Spleen (tissue), 11 donors: ENCODE measurements at regions not wholly inside any gene's neighbourhood (a gene's known extent, or its start where the extent isn't known, plus 50 kb on each side); places are given as distances from the start of the nearest gene placed in this dataset.

Source experiments
- DNase-seq: peaks from one replicate; pipeline ENCODE4 v3.0.0-alpha.2; 2020
- H3K27ac ChIP-seq, 8 donors: fragments of 200-600 bp; sonication (generic) in 7 of 8; 1 replicate in 4 of 8; 2 replicates in 4 of 8; pipeline versions ENCODE4 v1.5.0 to v1.8.0; 2016 to 2021; ENCODE audit warnings: inconsistent platforms in 4 of 8, mild to moderate bottlenecking in 4 of 8, moderate library complexity in 1 of 8
- H3K27me3 ChIP-seq, 7 donors: fragments of 200-600 bp; sonication (generic) in 6 of 7; replicated peaks in 1 of 7; 1 replicate in 4 of 7; 2 replicates in 3 of 7; pipeline versions ENCODE4 v1.5.0 to v1.8.0; 2016 to 2021; ENCODE audit warnings: inconsistent platforms in 3 of 7, mild to moderate bottlenecking in 1 of 7
- H3K36me3 ChIP-seq, 6 donors: fragments of 200-600 bp; sonication (generic) in 5 of 6; 1 replicate in 4 of 6; 2 replicates in 2 of 6; pipeline versions ENCODE4 v1.5.0 to v1.8.0; 2016 to 2021; ENCODE audit warnings: inconsistent platforms in 2 of 6
- H3K4me1 ChIP-seq, 6 donors: fragments of 200-600 bp; sonication (generic) in 5 of 6; 1 replicate in 3 of 6; 2 replicates in 3 of 6; pipeline versions ENCODE4 v1.5.0 to v1.8.0; 2016 to 2021; ENCODE audit warnings: inconsistent platforms in 3 of 6
- H3K4me3 ChIP-seq, 8 donors: fragments of 200-600 bp; sonication (generic) in 7 of 8; 1 replicate in 4 of 8; 2 replicates in 4 of 8; pipeline versions ENCODE4 v1.5.0 to v1.8.0; 2016 to 2021; ENCODE audit warnings: inconsistent platforms in 4 of 8, mild to moderate bottlenecking in 4 of 8, moderate library complexity in 2 of 8
- H3K9me3 ChIP-seq, 8 donors: fragments of 200-600 bp; sonication (generic) in 7 of 8; 1 replicate in 4 of 8; 2 replicates in 4 of 8; pipeline versions ENCODE4 v1.5.0 to v1.8.0; 2016 to 2021; ENCODE audit warnings: inconsistent platforms in 4 of 8
- CTCF ChIP-seq, 11 experiments: fragments of 200-600 bp in 7 of 11; fragments of 450-650 bp in 4 of 11; sonication (generic) in 4 of 11; IDR thresholded peaks in 8 of 11; conservative IDR thresholded peaks in 3 of 11; 1 replicate in 7 of 11; 2 replicates in 4 of 11; pipeline versions ENCODE4 v1.4.0 to v1.8.0; 2016 to 2021; ENCODE audit warnings: antibody characterized with exemption in 11 of 11, inconsistent platforms in 4 of 11, mild to moderate bottlenecking in 1 of 11
- POLR2A ChIP-seq, 3 donors: fragments of 450-650 bp; IDR thresholded peaks; one replicate each; pipeline ENCODE4 v1.5.1; 2017; ENCODE audit warnings: antibody characterized with exemption in 3 of 3, mild to moderate bottlenecking in 1 of 3
- POLR2AphosphoS5 ChIP-seq, 3 donors: sonication (generic); formaldehyde crosslinking; IDR thresholded peaks; one replicate each; pipeline ENCODE4 v1.5.1; 2017; ENCODE audit warnings: antibody characterized with exemption in 3 of 3
- WGBS, 5 donors: extraction: QIAGEN DNeasy Blood & Tissue Kit in 3 of 5; methylation state at CpG; one replicate each; pipeline versions ENCODE4 v1.1.5 to v1.1.7; 2013 to 2018; 5-methylcytosine and 5-hydroxymethylcytosine counted together
- intact Hi-C: fragments of 100-400 bp; cut with DNase I; formaldehyde crosslinking; loops from one replicate; pipeline ENCODE4 v1.15.0; 2023; ENCODE audit warnings: low total_unique reads
- donor health status: healthy with polysubstance abuse.
- donor health status: DM: no; HTN: no; CAD: no; lungs with moderate emphysema.
- donor health status: DM: no; HTN: no; CAD: no.
- donor health status: Bipolar disorder and iron deficiency.
- donor health status: healthy.
- donor health status: DM: no; HTN: no; CAD: no.
- donor health status: DM: yes; HTN: yes; CAD: no.

- Histone ChIP-seq H3K27me3 (no peaks in the 10 kb centered on the region), H3K4me1 (no peaks in the 10 kb centered on the region), H3K36me3 (no peaks in the 10 kb centered on the region), H3K27ac (no peak overlapping the region), H3K4me3 (no peak overlapping the region), H3K9me3 (no peaks in the 10 kb centered on the region)
- WGBS, 5 donors: 62 to 86% (median 77%) methylated on average over 17 to 18 of the region's 18 CpGs
- intact Hi-C loops: no loop called here
- no peak for DNase-seq
- TF ChIP-seq POLR2AphosphoS5 (IDR thresholded peaks at IDR 0.05) (no peak), POLR2A (IDR thresholded peaks at IDR 0.05) (no peak)
Measured at GRCh38 chr17:72392056-72393010, 271.5 kb downstream of the SOX9 start.

DNA sequence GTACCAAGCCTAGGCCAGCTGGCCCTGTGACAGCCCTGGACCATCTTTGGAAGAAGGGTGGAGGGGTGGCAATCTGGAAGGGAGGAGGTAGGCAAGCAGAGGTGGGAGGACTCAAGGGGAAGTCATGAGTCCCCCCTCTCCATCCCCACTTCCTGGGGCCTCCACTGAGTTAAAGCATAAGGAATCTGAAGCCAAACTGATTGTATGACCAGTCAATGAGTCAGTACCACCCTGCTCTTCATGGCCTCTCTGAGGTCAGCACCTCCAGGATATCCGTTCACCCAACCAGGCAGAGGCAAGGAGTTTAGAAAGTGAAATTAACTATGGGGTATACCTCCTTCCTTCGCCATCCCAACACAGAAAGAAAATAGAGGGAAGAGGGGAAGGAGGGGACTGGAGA lies 272.7 kb downstream of the SOX9 start:
- Histone ChIP-seq H3K36me3 (no peaks in the 10 kb centered on the region), H3K9me3 (no peaks in the 10 kb centered on the region), H3K27me3 (no peaks in the 10 kb centered on the region), H3K4me1 (no peaks in the 10 kb centered on the region), H3K4me3 (no peak overlapping the region), H3K27ac (no peak overlapping the region)
- intact Hi-C loops: no loop called here
- no peak for DNase-seq
- 73 to 89% (median 79%) methylated on average over 2 of the region's 2 CpGs for WGBS, 5 donors
- no peak for TF ChIP-seq POLR2AphosphoS5 (IDR thresholded peaks at IDR 0.05)
- TF ChIP-seq POLR2A (IDR thresholded peaks at IDR 0.05): no peak
- TF ChIP-seq CTCF (IDR thresholded peaks at IDR 0.05 in 8 of 11, conservative IDR thresholded peaks at IDR 0.05 in 3 of 11): no peak

GRCh38 chr17:72394531-72394930 lies 273.7 kb downstream of the SOX9 start:
- WGBS, 5 donors: 68 to 77% (median 73%) methylated on average over 6 of the region's 6 CpGs
- Histone ChIP-seq H3K27me3 (no peaks in the 10 kb centered on the region), H3K27ac (no peak overlapping the region), H3K4me1 (no peaks in the 10 kb centered on the region), H3K4me3 (no peak overlapping the region), H3K36me3 (no peaks in the 10 kb centered on the region), H3K9me3 (no peaks in the 10 kb centered on the region)
- TF ChIP-seq POLR2AphosphoS5 (IDR thresholded peaks at IDR 0.05): no peak
- no peak for TF ChIP-seq POLR2A (IDR thresholded peaks at IDR 0.05)
- TF ChIP-seq CTCF (IDR thresholded peaks at IDR 0.05 in 8 of 11, conservative IDR thresholded peaks at IDR 0.05 in 3 of 11): no peak
- DNase-seq: no peak
- intact Hi-C loops: no loop called here

GRCh38 chr17:72396121-72396520 lies 275.3 kb downstream of the SOX9 start:
- no peak overlapping the region for H3K4me3 ChIP-seq
- H3K4me1 ChIP-seq: no peaks in the 10 kb centered on the region
- H3K9me3 ChIP-seq: no peaks in the 10 kb centered on the region
- H3K36me3 ChIP-seq: no peaks in the 10 kb centered on the region
- DNase-seq: no peak
- TF ChIP-seq POLR2AphosphoS5 (IDR thresholded peaks at IDR 0.05) (no peak), CTCF (IDR thresholded peaks at IDR 0.05 in 8 of 11, conservative IDR thresholded peaks at IDR 0.05 in 3 of 11) (no peak)
- intact Hi-C loops: no loop called here
- H3K27me3 ChIP-seq: no peaks in the 10 kb centered on the region
- 89 to 100% (median 93%) methylated on average over 3 of the region's 3 CpGs for WGBS, 5 donors
- no peak overlapping the region for H3K27ac ChIP-seq
